ENCODE measurements at regions not wholly inside any gene's neighbourhood (a gene's known extent, or its start where the extent isn't known, plus 50 kb on each side); places are given as distances from the start of the nearest gene placed in this dataset.

GRCh38 chrX:7985568-7985967, 58.4 kb upstream of the PNPLA4 start:
- TF ChIP-seq CTCF (IDR thresholded peaks at IDR 0.05): no peak
- TF ChIP-seq EP300 (IDR thresholded peaks at IDR 0.05): no peak
- TF ChIP-seq POLR2A (IDR thresholded peaks at IDR 0.05; ENCODE audit: low read depth): no peak
- no peak for TF ChIP-seq POLR2AphosphoS5 (IDR thresholded peaks at IDR 0.05)

All from esophagus muscularis mucosa (tissue), 4 donors.